ENCODE measurements at regions not wholly inside any gene's neighbourhood (a gene's known extent, or its start where the extent isn't known, plus 50 kb on each side); places are given as distances from the start of the nearest gene placed in this dataset.

- Histone ChIP-seq H3K27me3 (ENCODE audit: low read length) (no peaks in the 10 kb centered on the region), H4K20me1 (ENCODE audit: low read depth, low read length) (no peaks in the 10 kb centered on the region), H3K27ac (ENCODE audit: low read depth, low read length) (no peak overlapping the region), H3K4me3 (ENCODE audit: insufficient read depth, low read length, poor library complexity, severe bottlenecking) (no peak overlapping the region), H3K9me2 (replicated peaks; ENCODE audit: insufficient read depth, low read length) (no peaks in the 10 kb centered on the region), H3K4me2 (ENCODE audit: low read depth, low read length, poor library complexity, severe bottlenecking) (no peak overlapping the region), H3K79me2 (ENCODE audit: insufficient read depth, low read length) (no peaks in the 10 kb centered on the region), H2AFZ (ENCODE audit: low read depth, low read length, severe bottlenecking) (no peak overlapping the region), H3K36me3 (ENCODE audit: low read length) (no peaks in the 10 kb centered on the region), H3K9me3 (ENCODE audit: insufficient read depth, low read length) (peaks cover 5% of the 10 kb centered on the region; the same call in 1 of the 2 replicates), H3K9ac (ENCODE audit: low read length) (no peak overlapping the region), H3F3A (ENCODE audit: insufficient read depth) (no peaks in the 10 kb centered on the region)
- no peak for TF ChIP-seq EZH2phosphoT487 (conservative IDR thresholded peaks at IDR 0.05; ENCODE audit: low read length)
- TF ChIP-seq, protein P1, sequence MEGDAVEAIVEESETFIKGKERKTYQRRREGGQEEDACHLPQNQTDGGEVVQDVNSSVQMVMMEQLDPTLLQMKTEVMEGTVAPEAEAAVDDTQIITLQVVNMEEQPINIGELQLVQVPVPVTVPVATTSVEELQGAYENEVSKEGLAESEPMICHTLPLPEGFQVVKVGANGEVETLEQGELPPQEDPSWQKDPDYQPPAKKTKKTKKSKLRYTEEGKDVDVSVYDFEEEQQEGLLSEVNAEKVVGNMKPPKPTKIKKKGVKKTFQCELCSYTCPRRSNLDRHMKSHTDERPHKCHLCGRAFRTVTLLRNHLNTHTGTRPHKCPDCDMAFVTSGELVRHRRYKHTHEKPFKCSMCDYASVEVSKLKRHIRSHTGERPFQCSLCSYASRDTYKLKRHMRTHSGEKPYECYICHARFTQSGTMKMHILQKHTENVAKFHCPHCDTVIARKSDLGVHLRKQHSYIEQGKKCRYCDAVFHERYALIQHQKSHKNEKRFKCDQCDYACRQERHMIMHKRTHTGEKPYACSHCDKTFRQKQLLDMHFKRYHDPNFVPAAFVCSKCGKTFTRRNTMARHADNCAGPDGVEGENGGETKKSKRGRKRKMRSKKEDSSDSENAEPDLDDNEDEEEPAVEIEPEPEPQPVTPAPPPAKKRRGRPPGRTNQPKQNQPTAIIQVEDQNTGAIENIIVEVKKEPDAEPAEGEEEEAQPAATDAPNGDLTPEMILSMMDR (IDR thresholded peaks at IDR 0.05; ENCODE audit: insufficient read depth, low read length, poor library complexity, severe bottlenecking): no peak
These were observed 243.2 kb downstream of the CASP12 start for GRCh38 chr11:104655066-104655465.

DNA sequence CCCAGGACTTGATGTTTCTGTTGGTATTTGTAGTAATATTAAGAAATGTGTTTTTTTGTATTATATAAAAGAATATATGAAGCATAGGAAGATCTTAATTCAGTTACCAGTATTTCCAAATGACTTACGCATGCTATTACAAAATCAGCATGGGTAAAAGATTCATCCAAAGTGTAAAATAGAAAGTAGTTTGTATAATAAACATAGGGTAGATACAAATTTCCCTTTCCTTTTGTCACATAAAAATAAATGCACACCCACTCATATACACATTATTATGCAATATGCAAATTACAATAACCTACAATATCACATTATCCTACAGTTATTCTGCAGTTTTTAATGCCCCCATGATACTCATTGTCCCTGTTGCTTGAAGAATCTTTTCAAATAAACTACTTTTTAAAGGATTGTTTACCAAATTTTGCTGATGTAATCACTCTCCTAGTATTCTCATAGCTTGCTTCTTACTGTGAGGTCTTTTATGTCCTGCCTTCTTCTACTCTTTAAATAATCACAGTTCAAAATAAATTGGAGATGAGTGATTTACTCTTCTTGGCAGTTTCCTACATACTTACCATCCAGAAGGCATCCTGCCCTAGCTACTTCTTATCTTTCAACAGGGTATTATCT lies 244.0 kb downstream of the CASP12 start:
- Histone ChIP-seq H3K27me3 (ENCODE audit: low read length) (no peaks in the 10 kb centered on the region), H3K36me3 (ENCODE audit: low read length) (no peaks in the 10 kb centered on the region), H3K9ac (ENCODE audit: low read length) (no peak overlapping the region), H3K9me3 (ENCODE audit: insufficient read depth, low read length) (peaks cover 9% of the 10 kb centered on the region; the same call in 1 of the 2 replicates), H3K4me2 (ENCODE audit: low read depth, low read length, poor library complexity, severe bottlenecking) (no peak overlapping the region), H3K27ac (ENCODE audit: low read depth, low read length) (no peak overlapping the region), H3K4me3 (ENCODE audit: insufficient read depth, low read length, poor library complexity, severe bottlenecking) (no peak overlapping the region), H3F3A (ENCODE audit: insufficient read depth) (no peaks in the 10 kb centered on the region), H2AFZ (ENCODE audit: low read depth, low read length, severe bottlenecking) (no peak overlapping the region), H4K20me1 (ENCODE audit: low read depth, low read length) (no peaks in the 10 kb centered on the region), H3K79me2 (ENCODE audit: insufficient read depth, low read length) (no peaks in the 10 kb centered on the region), H3K9me2 (replicated peaks; ENCODE audit: insufficient read depth, low read length) (no peaks in the 10 kb centered on the region)
- no peak for TF ChIP-seq EZH2phosphoT487 (conservative IDR thresholded peaks at IDR 0.05; ENCODE audit: low read length)
- TF ChIP-seq, protein P1 (IDR thresholded peaks at IDR 0.05; ENCODE audit: insufficient read depth, low read length, poor library complexity, severe bottlenecking): no peak

DNA sequence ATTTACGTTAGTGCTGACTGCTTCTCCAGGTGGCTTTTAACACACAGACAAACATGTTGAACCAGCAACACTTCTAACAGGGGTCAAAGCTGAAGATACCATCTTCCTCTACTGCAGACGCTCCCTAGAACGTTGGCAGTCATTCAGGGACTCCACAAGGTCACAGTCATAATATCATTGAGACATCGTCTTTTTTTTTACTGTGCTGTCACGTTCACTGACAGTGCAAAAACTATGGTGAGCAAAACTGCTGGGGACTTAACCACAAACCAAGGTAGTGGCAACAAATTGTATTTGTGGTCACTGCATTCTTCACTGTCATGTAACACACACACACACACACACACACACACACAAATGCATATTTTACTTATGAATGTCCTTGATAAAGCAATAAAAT lies 244.9 kb downstream of the CASP12 start:
- no peaks in the 10 kb centered on the region for H3K27me3 ChIP-seq (ENCODE audit: low read length)
- no peaks in the 10 kb centered on the region for H4K20me1 ChIP-seq (ENCODE audit: low read depth, low read length)
- H3F3A ChIP-seq (ENCODE audit: insufficient read depth): no peaks in the 10 kb centered on the region
- H3K36me3 ChIP-seq (ENCODE audit: low read length): no peaks in the 10 kb centered on the region
- H3K9me2 ChIP-seq (replicated peaks; ENCODE audit: insufficient read depth, low read length): no peaks in the 10 kb centered on the region
- H3K27ac ChIP-seq (ENCODE audit: low read depth, low read length): no peak overlapping the region
- H2AFZ ChIP-seq (ENCODE audit: low read depth, low read length, severe bottlenecking): no peak overlapping the region
- H3K9me3 ChIP-seq (ENCODE audit: insufficient read depth, low read length): peaks cover 9% of the 10 kb centered on the region; the same call in 1 of the 2 replicates
- no peak overlapping the region for H3K4me2 ChIP-seq (ENCODE audit: low read depth, low read length, poor library complexity, severe bottlenecking)
- H3K79me2 ChIP-seq (ENCODE audit: insufficient read depth, low read length): no peaks in the 10 kb centered on the region
- no peak overlapping the region for H3K4me3 ChIP-seq (ENCODE audit: insufficient read depth, low read length, poor library complexity, severe bottlenecking)
- TF ChIP-seq, protein P1 (IDR thresholded peaks at IDR 0.05; ENCODE audit: insufficient read depth, low read length, poor library complexity, severe bottlenecking): no peak
- no peak for TF ChIP-seq EZH2phosphoT487 (conservative IDR thresholded peaks at IDR 0.05; ENCODE audit: low read length)
- no peak overlapping the region for H3K9ac ChIP-seq (ENCODE audit: low read length)

Measured in SU-DHL-6 (cell line).